Spleen (tissue), 11 donors: ENCODE measurements at regions not wholly inside any gene's neighbourhood (a gene's known extent, or its start where the extent isn't known, plus 50 kb on each side); places are given as distances from the start of the nearest gene placed in this dataset.

Experiments
- DNase-seq: peaks from one replicate; pipeline ENCODE4 v3.0.0-alpha.2; 2020
- H3K27ac ChIP-seq, 8 donors: fragments of 200-600 bp; sonication (generic) in 7 of 8; 1 replicate in 4 of 8; 2 replicates in 4 of 8; pipeline versions ENCODE4 v1.5.0 to v1.8.0; 2016 to 2021; ENCODE audit warnings: inconsistent platforms in 4 of 8, mild to moderate bottlenecking in 4 of 8, moderate library complexity in 1 of 8
- H3K27me3 ChIP-seq, 7 donors: fragments of 200-600 bp; sonication (generic) in 6 of 7; replicated peaks in 1 of 7; 1 replicate in 4 of 7; 2 replicates in 3 of 7; pipeline versions ENCODE4 v1.5.0 to v1.8.0; 2016 to 2021; ENCODE audit warnings: inconsistent platforms in 3 of 7, mild to moderate bottlenecking in 1 of 7
- H3K36me3 ChIP-seq, 6 donors: fragments of 200-600 bp; sonication (generic) in 5 of 6; 1 replicate in 4 of 6; 2 replicates in 2 of 6; pipeline versions ENCODE4 v1.5.0 to v1.8.0; 2016 to 2021; ENCODE audit warnings: inconsistent platforms in 2 of 6
- H3K4me1 ChIP-seq, 6 donors: fragments of 200-600 bp; sonication (generic) in 5 of 6; 1 replicate in 3 of 6; 2 replicates in 3 of 6; pipeline versions ENCODE4 v1.5.0 to v1.8.0; 2016 to 2021; ENCODE audit warnings: inconsistent platforms in 3 of 6
- H3K4me3 ChIP-seq, 8 donors: fragments of 200-600 bp; sonication (generic) in 7 of 8; 1 replicate in 4 of 8; 2 replicates in 4 of 8; pipeline versions ENCODE4 v1.5.0 to v1.8.0; 2016 to 2021; ENCODE audit warnings: inconsistent platforms in 4 of 8, mild to moderate bottlenecking in 4 of 8, moderate library complexity in 2 of 8
- H3K9me3 ChIP-seq, 8 donors: fragments of 200-600 bp; sonication (generic) in 7 of 8; 1 replicate in 4 of 8; 2 replicates in 4 of 8; pipeline versions ENCODE4 v1.5.0 to v1.8.0; 2016 to 2021; ENCODE audit warnings: inconsistent platforms in 4 of 8
- CTCF ChIP-seq, 11 experiments: fragments of 200-600 bp in 7 of 11; fragments of 450-650 bp in 4 of 11; sonication (generic) in 4 of 11; IDR thresholded peaks in 8 of 11; conservative IDR thresholded peaks in 3 of 11; 1 replicate in 7 of 11; 2 replicates in 4 of 11; pipeline versions ENCODE4 v1.4.0 to v1.8.0; 2016 to 2021; ENCODE audit warnings: antibody characterized with exemption in 11 of 11, inconsistent platforms in 4 of 11, mild to moderate bottlenecking in 1 of 11
- POLR2A ChIP-seq, 3 donors: fragments of 450-650 bp; IDR thresholded peaks; one replicate each; pipeline ENCODE4 v1.5.1; 2017; ENCODE audit warnings: antibody characterized with exemption in 3 of 3, mild to moderate bottlenecking in 1 of 3
- POLR2AphosphoS5 ChIP-seq, 3 donors: sonication (generic); formaldehyde crosslinking; IDR thresholded peaks; one replicate each; pipeline ENCODE4 v1.5.1; 2017; ENCODE audit warnings: antibody characterized with exemption in 3 of 3
- WGBS, 5 donors: extraction: QIAGEN DNeasy Blood & Tissue Kit in 3 of 5; methylation state at CpG; one replicate each; pipeline versions ENCODE4 v1.1.5 to v1.1.7; 2013 to 2018; 5-methylcytosine and 5-hydroxymethylcytosine counted together
- intact Hi-C: fragments of 100-400 bp; cut with DNase I; formaldehyde crosslinking; loops from one replicate; pipeline ENCODE4 v1.15.0; 2023; ENCODE audit warnings: low total_unique reads
- donor health status: healthy with polysubstance abuse.
- donor health status: DM: no; HTN: no; CAD: no; lungs with moderate emphysema.
- donor health status: DM: no; HTN: no; CAD: no.
- donor health status: Bipolar disorder and iron deficiency.
- donor health status: healthy.
- donor health status: DM: no; HTN: no; CAD: no.
- donor health status: DM: yes; HTN: yes; CAD: no.

- H3K4me1 ChIP-seq = no peaks in the 10 kb centered on the region
- 55 to 76% (median 60%) methylated on average over 2 of the region's 2 CpGs for WGBS, 5 donors
- H3K27me3 ChIP-seq = no peaks in the 10 kb centered on the region
- no peak for TF ChIP-seq CTCF (IDR thresholded peaks at IDR 0.05 in 8 of 11, conservative IDR thresholded peaks at IDR 0.05 in 3 of 11)
- TF ChIP-seq POLR2A (IDR thresholded peaks at IDR 0.05) = no peak
- TF ChIP-seq POLR2AphosphoS5 (IDR thresholded peaks at IDR 0.05) = no peak
- DNase-seq = no peak
- no peaks in the 10 kb centered on the region for H3K36me3 ChIP-seq
- no peak overlapping the region for H3K27ac ChIP-seq
- intact Hi-C loops = no loop called here
- H3K9me3 ChIP-seq = peaks cover 0 to 17% (median 9%) of the 10 kb centered on the region in 8 donors
- no peak overlapping the region for H3K4me3 ChIP-seq
Observed at GRCh38 chr4:64967286-64967685, 558.0 kb upstream of the TECRL start.

GRCh38 chr4:64960516-64960915, 551.3 kb upstream of the TECRL start:
- Histone ChIP-seq H3K4me3 (no peak overlapping the region), H3K27me3 (no peaks in the 10 kb centered on the region), H3K27ac (no peak overlapping the region), H3K4me1 (no peaks in the 10 kb centered on the region), H3K36me3 (no peaks in the 10 kb centered on the region), H3K9me3 (peaks cover 0 to 38% (median 27%) of the 10 kb centered on the region in 8 donors)
- WGBS, 5 donors = 73 to 85% (median 75%) methylated on average over 4 of the region's 4 CpGs
- DNase-seq = no peak
- intact Hi-C loops = no loop called here
- TF ChIP-seq POLR2AphosphoS5 (IDR thresholded peaks at IDR 0.05) (no peak), CTCF (IDR thresholded peaks at IDR 0.05 in 8 of 11, conservative IDR thresholded peaks at IDR 0.05 in 3 of 11) (no peak), POLR2A (IDR thresholded peaks at IDR 0.05) (no peak)

GRCh38 chr4:64940698-64941097, 531.4 kb upstream of the TECRL start:
- Histone ChIP-seq H3K36me3 (no peaks in the 10 kb centered on the region), H3K4me3 (no peak overlapping the region), H3K27me3 (no peaks in the 10 kb centered on the region), H3K4me1 (no peaks in the 10 kb centered on the region), H3K9me3 (peaks cover 0 to 14% (median under 1%) of the 10 kb centered on the region in 8 donors), H3K27ac (no peak overlapping the region)
- intact Hi-C loops = no loop called here
- DNase-seq = no peak
- 79 to 90% (median 82%) methylated on average over 3 of the region's 3 CpGs for WGBS, 5 donors
- TF ChIP-seq POLR2AphosphoS5 (IDR thresholded peaks at IDR 0.05) (no peak), POLR2A (IDR thresholded peaks at IDR 0.05) (no peak), CTCF (IDR thresholded peaks at IDR 0.05 in 8 of 11, conservative IDR thresholded peaks at IDR 0.05 in 3 of 11) (no peak)

GRCh38 chr4:64935469-64936001, 526.3 kb upstream of the TECRL start:
- Histone ChIP-seq H3K27me3 (no peaks in the 10 kb centered on the region), H3K36me3 (no peaks in the 10 kb centered on the region), H3K4me3 (no peak overlapping the region), H3K27ac (no peak overlapping the region), H3K9me3 (peaks cover 0 to 28% (median 7%) of the 10 kb centered on the region in 8 donors), H3K4me1 (no peaks in the 10 kb centered on the region)
- DNase-seq = no peak
- TF ChIP-seq POLR2A (IDR thresholded peaks at IDR 0.05) (no peak), CTCF (IDR thresholded peaks at IDR 0.05 in 8 of 11, conservative IDR thresholded peaks at IDR 0.05 in 3 of 11) (no peak), POLR2AphosphoS5 (IDR thresholded peaks at IDR 0.05) (no peak)
- 64 to 81% (median 71%) methylated on average over 1 of the region's 1 CpG for WGBS, 5 donors
- intact Hi-C loops = no loop called here
